ENCODE measurements at regions not wholly inside any gene's neighbourhood (a gene's known extent, or its start where the extent isn't known, plus 50 kb on each side); places are given as distances from the start of the nearest gene placed in this dataset.
"Not testable (repeated sequence)": the region's sequence is repeated elsewhere in the genome, so short reads cannot be mapped to it uniquely, and the experiment has no call there.

- no peak overlapping the region for H3K27ac Mint-ChIP-seq
- POLR2A ChIA-PET: no interaction called here
Measured at GRCh38 chr22:48823941-48824340, 1003.7 kb downstream of the BRD1 start.

GRCh38 chr22:48822278-48823233 is 1005.1 kb downstream of the BRD1 start:
- Mint-ChIP-seq H3K4me3 (no peak overlapping the region), H3K9me3 (no peaks in the 10 kb centered on the region), H3K36me3 (no peaks in the 10 kb centered on the region), H3K27me3 (peaks cover 2 to 59% (median 29%) of the 10 kb centered on the region in 5 donors), H3K27ac (no peak overlapping the region), H3K4me1 (peaks cover 0 to 1% (median 0%) of the 10 kb centered on the region in 4 donors)
- no peak for DNase-seq
- ATAC-seq: no peak
- POLR2A ChIA-PET: interaction anchor here (0.7 kb wide), 1 partner anchor 71 kb away, joined by 5 read pairs; no protein-coding TSS in a partner anchor

More at GRCh38 chr22:48823941-48824340, 1003.7 kb downstream of the BRD1 start:
- Mint-ChIP-seq H3K4me3 (no peak overlapping the region), H3K36me3 (no peaks in the 10 kb centered on the region), H3K9me3 (peaks cover 0 to under 1% (median 0%) of the 10 kb centered on the region in 9 donors), H3K27me3 (peaks cover 2 to 50% (median 28%) of the 10 kb centered on the region in 5 donors), H3K4me1 (peaks cover 0 to 1% (median 0%) of the 10 kb centered on the region in 4 donors)
- ATAC-seq (no peak), DNase-seq (no peak)

- POLR2A ChIA-PET: no interaction called here
- Mint-ChIP-seq H3K27ac (no peak overlapping the region), H3K4me1 (peaks cover 0 to 1% (median 0%) of the 10 kb centered on the region in 4 donors), H3K36me3 (no peaks in the 10 kb centered on the region), H3K27me3 (peaks cover 2 to 53% (median 25%) of the 10 kb centered on the region in 5 donors), H3K4me3 (no peak overlapping the region), H3K9me3 (no peaks in the 10 kb centered on the region)
- ATAC-seq (no peak), DNase-seq (no peak)
Measured at GRCh38 chr22:48821727-48822126, 1005.9 kb downstream of the BRD1 start.

- H3K36me3 Mint-ChIP-seq: no peaks in the 10 kb centered on the region
- no peak for ATAC-seq
- peaks cover 2 to 48% (median 23%) of the 10 kb centered on the region in 5 donors for H3K27me3 Mint-ChIP-seq
Measured at GRCh38 chr22:48821346-48821690, 1006.4 kb downstream of the BRD1 start.

GRCh38 chr22:48820481-48821345 is 1007.0 kb downstream of the BRD1 start:
- ATAC-seq (no peak), DNase-seq (no peak)
- Mint-ChIP-seq H3K4me3 (no peak overlapping the region), H3K9me3 (no peaks in the 10 kb centered on the region), H3K4me1 (peaks cover 0 to 1% (median 0%) of the 10 kb centered on the region in 4 donors), H3K27me3 (peaks cover 2 to 42% (median 20%) of the 10 kb centered on the region in 5 donors), H3K27ac (no peak overlapping the region), H3K36me3 (no peaks in the 10 kb centered on the region)
- POLR2A ChIA-PET: no interaction called here

More at GRCh38 chr22:48821346-48821690, 1006.4 kb downstream of the BRD1 start:
- POLR2A ChIA-PET: no interaction called here
- Mint-ChIP-seq H3K9me3 (no peaks in the 10 kb centered on the region), H3K4me1 (peaks cover 0 to 1% (median 0%) of the 10 kb centered on the region in 4 donors), H3K27ac (no peak overlapping the region), H3K4me3 (no peak overlapping the region)
- no peak for DNase-seq

GRCh38 chr22:48819961-48820360 is 1007.7 kb downstream of the BRD1 start:
- no peak overlapping the region for H3K27ac Mint-ChIP-seq
- no peaks in the 10 kb centered on the region for H3K36me3 Mint-ChIP-seq
- peaks cover 0 to 2% (median 0%) of the 10 kb centered on the region in 9 donors for H3K9me3 Mint-ChIP-seq
- H3K27me3 Mint-ChIP-seq: peaks cover 2 to 35% (median 12%) of the 10 kb centered on the region in 5 donors
- no peak overlapping the region for H3K4me3 Mint-ChIP-seq
- H3K4me1 Mint-ChIP-seq: no peaks in the 10 kb centered on the region
- POLR2A ChIA-PET: no interaction called here
- ATAC-seq (no peak), DNase-seq (no peak)

- Mint-ChIP-seq H3K27me3 (peaks cover 2 to 29% (median 12%) of the 10 kb centered on the region in 5 donors), H3K9me3 (peaks cover 0 to 2% (median 0%) of the 10 kb centered on the region in 9 donors), H3K4me1 (no peaks in the 10 kb centered on the region), H3K36me3 (no peaks in the 10 kb centered on the region), H3K27ac (no peak overlapping the region), H3K4me3 (no peak overlapping the region)
- ATAC-seq (no peak), DNase-seq (no peak)
- POLR2A ChIA-PET: no interaction called here
Measured at GRCh38 chr22:48819232-48819631, 1008.4 kb downstream of the BRD1 start.

- DNase-seq, H3K36me3 Mint-ChIP-seq, H3K4me1 Mint-ChIP-seq, ATAC-seq, H3K9me3 Mint-ChIP-seq, H3K27ac Mint-ChIP-seq, POLR2A ChIA-PET, H3K4me3 Mint-ChIP-seq: not testable (repeated sequence)
- H3K27me3 Mint-ChIP-seq: peaks cover 2 to 23% (median 13%) of the 10 kb centered on the region in 5 donors
Measured at GRCh38 chr22:48817491-48817890, 1010.2 kb downstream of the BRD1 start.

GRCh38 chr22:48811885-48812284 is 1015.8 kb downstream of the BRD1 start:
- Mint-ChIP-seq H3K4me3 (no peak overlapping the region), H3K9me3 (peaks cover 0 to 2% (median 0%) of the 10 kb centered on the region in 9 donors), H3K4me1 (peaks cover 0 to 1% (median 0%) of the 10 kb centered on the region in 4 donors), H3K36me3 (no peaks in the 10 kb centered on the region), H3K27ac (no peak overlapping the region), H3K27me3 (peaks cover 0 to 18% (median 4%) of the 10 kb centered on the region in 5 donors)
- DNase-seq: no peak
- POLR2A ChIA-PET: no interaction called here
- no peak for ATAC-seq

- ATAC-seq (no peak), DNase-seq (no peak)
- H3K9me3 Mint-ChIP-seq: no peaks in the 10 kb centered on the region
- POLR2A ChIA-PET: no interaction called here
- no peak overlapping the region for H3K27ac Mint-ChIP-seq
- no peak overlapping the region for H3K4me3 Mint-ChIP-seq
- no peaks in the 10 kb centered on the region for H3K36me3 Mint-ChIP-seq
- H3K27me3 Mint-ChIP-seq: peaks cover 0 to 11% (median 3%) of the 10 kb centered on the region in 5 donors
- H3K4me1 Mint-ChIP-seq: peaks cover 0 to 1% (median 0%) of the 10 kb centered on the region in 4 donors
Measured at GRCh38 chr22:48808038-48808960, 1019.4 kb downstream of the BRD1 start.

- Mint-ChIP-seq H3K27me3 (peaks cover 0 to 10% (median 3%) of the 10 kb centered on the region in 5 donors), H3K36me3 (no peaks in the 10 kb centered on the region), H3K4me3 (no peak overlapping the region), H3K27ac (no peak overlapping the region), H3K9me3 (no peaks in the 10 kb centered on the region), H3K4me1 (peaks cover 0 to 1% (median 0%) of the 10 kb centered on the region in 4 donors)
- no peak for DNase-seq
- POLR2A ChIA-PET: no interaction called here
- no peak for ATAC-seq
Measured at GRCh38 chr22:48807155-48807554, 1020.5 kb downstream of the BRD1 start.

- POLR2A ChIA-PET: no interaction called here
- H3K27me3 Mint-ChIP-seq: peaks cover 0 to 6% (median 0%) of the 10 kb centered on the region in 5 donors
- H3K4me1 Mint-ChIP-seq: peaks cover 0 to 1% (median 0%) of the 10 kb centered on the region in 4 donors
- DNase-seq: no peak
- no peak overlapping the region for H3K4me3 Mint-ChIP-seq
- ATAC-seq: no peak
- H3K27ac Mint-ChIP-seq: no peak overlapping the region
- no peaks in the 10 kb centered on the region for H3K36me3 Mint-ChIP-seq
- no peaks in the 10 kb centered on the region for H3K9me3 Mint-ChIP-seq
Measured at GRCh38 chr22:48806227-48806781, 1021.4 kb downstream of the BRD1 start.

Measured in naive thymus-derived CD8-positive, alpha-beta T cell (primary cell).